ENCODE measurements at regions not wholly inside any gene's neighbourhood (a gene's known extent, or its start where the extent isn't known, plus 50 kb on each side); places are given as distances from the start of the nearest gene placed in this dataset.

DNA sequence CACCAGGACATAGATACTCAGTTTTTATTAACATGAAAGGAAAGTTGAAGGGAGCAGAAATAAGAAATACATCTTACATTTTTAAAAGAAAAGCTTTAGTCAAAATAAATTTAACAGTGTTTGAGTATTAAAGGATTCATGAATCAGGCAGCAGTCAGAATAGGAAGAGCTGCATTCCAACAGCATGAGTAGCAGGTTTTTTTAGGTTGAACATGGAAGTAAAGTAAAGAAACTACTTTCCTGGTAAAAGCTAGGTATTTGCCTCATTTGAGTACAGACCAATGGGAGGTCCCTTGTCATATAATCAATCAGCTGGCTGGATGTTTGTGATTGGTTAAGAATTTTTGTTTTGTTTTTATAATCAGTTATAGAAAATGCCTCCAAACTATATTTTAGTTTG lies 645.9 kb upstream of the INTU start:
- TF ChIP-seq CTCF (IDR thresholded peaks at IDR 0.05), result no peak
- H3K4me1 ChIP-seq, result no peaks in the 10 kb centered on the region
- H3K4me3 ChIP-seq, result no peak overlapping the region
- ATAC-seq, result no peak
- no peaks in the 10 kb centered on the region for H3K27me3 ChIP-seq (ENCODE audit: insufficient read depth in 3 of 3, low read length in 2 of 3)
- no peak for DNase-seq
- H3K27ac ChIP-seq, result no peak overlapping the region
- no peaks in the 10 kb centered on the region for H3K9me3 ChIP-seq
- intact Hi-C loops (cut with DNase I), result no loop called here
- no peaks in the 10 kb centered on the region for H3K36me3 ChIP-seq (ENCODE audit: insufficient read depth in 1 of 2, low read depth in 1 of 2)

DNA sequence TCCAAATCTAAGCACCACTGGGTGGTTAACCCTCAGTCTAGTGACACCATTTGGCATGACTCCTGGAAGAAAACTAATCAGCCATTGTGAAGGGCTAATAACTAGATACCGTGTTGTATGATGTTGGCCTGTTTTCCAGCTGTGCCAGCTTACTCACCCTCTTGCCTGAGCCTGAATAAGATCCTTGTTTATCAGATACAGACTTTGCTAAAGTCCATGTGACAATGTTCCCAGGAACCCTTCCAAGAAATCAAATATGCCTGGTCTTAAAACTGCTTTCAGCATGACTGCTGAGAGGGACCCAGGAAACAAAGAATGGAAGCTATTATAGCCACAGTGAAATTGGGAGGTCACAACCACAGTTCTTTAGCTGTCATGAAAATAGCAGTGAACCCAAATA lies 640.8 kb upstream of the INTU start:
- ATAC-seq, result no peak
- no peaks in the 10 kb centered on the region for H3K36me3 ChIP-seq (ENCODE audit: insufficient read depth in 1 of 2, low read depth in 1 of 2)
- no peaks in the 10 kb centered on the region for H3K27me3 ChIP-seq (ENCODE audit: insufficient read depth in 3 of 3, low read length in 2 of 3)
- H3K4me3 ChIP-seq, result no peak overlapping the region
- H3K4me1 ChIP-seq, result no peaks in the 10 kb centered on the region
- no peak overlapping the region for H3K27ac ChIP-seq
- TF ChIP-seq CTCF (IDR thresholded peaks at IDR 0.05), result no peak
- H3K9me3 ChIP-seq, result no peaks in the 10 kb centered on the region
- intact Hi-C loops (cut with DNase I), result no loop called here
- DNase-seq, result no peak
- WGBS, 3 donors, result 25 to 38% (median 33%) methylated on average over 1 of the region's 1 CpG

GRCh38 chr4:126992910-126993309 lies 639.8 kb upstream of the INTU start:
- WGBS, 3 donors, result 90 to 100% (median 98%) methylated on average over 1 of the region's 1 CpG
- ATAC-seq (no peak), DNase-seq (no peak)
- Histone ChIP-seq H3K4me3 (no peak overlapping the region), H3K27ac (no peak overlapping the region), H3K9me3 (no peaks in the 10 kb centered on the region), H3K4me1 (no peaks in the 10 kb centered on the region), H3K27me3 (ENCODE audit: insufficient read depth in 3 of 3, low read length in 2 of 3) (no peaks in the 10 kb centered on the region), H3K36me3 (ENCODE audit: insufficient read depth in 1 of 2, low read depth in 1 of 2) (no peaks in the 10 kb centered on the region)
- no peak for TF ChIP-seq CTCF (IDR thresholded peaks at IDR 0.05)
- intact Hi-C loops (cut with DNase I), result no loop called here

DNA sequence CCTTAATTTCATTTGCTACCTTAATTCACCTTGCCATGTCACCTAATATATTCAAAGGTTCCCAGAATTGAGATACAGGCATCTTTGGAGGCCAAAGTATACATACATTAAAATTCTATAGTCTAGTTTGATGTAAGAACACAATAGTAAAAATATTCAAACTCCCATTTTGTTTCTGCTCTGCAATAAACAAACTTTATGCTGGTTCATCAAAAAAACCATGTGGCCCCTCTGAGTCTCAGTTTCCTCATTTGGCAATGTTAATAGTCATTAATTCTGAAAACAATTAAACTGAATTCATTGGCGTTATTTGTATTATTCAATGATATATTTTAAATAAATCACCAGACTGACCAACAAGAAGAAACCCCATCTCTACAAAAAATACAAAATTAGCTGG lies 639.4 kb upstream of the INTU start:
- intact Hi-C loops (cut with DNase I), result no loop called here
- DNase-seq, result no peak
- WGBS, 3 donors, result 89 to 98% (median 94%) methylated on average over 1 of the region's 1 CpG
- ATAC-seq, result no peak
- H3K9me3 ChIP-seq, result no peaks in the 10 kb centered on the region
- no peak overlapping the region for H3K27ac ChIP-seq
- H3K27me3 ChIP-seq (ENCODE audit: insufficient read depth in 3 of 3, low read length in 2 of 3), result no peaks in the 10 kb centered on the region
- no peak for TF ChIP-seq CTCF (IDR thresholded peaks at IDR 0.05)
- no peaks in the 10 kb centered on the region for H3K36me3 ChIP-seq (ENCODE audit: insufficient read depth in 1 of 2, low read depth in 1 of 2)
- H3K4me3 ChIP-seq, result no peak overlapping the region
- no peaks in the 10 kb centered on the region for H3K4me1 ChIP-seq

DNA sequence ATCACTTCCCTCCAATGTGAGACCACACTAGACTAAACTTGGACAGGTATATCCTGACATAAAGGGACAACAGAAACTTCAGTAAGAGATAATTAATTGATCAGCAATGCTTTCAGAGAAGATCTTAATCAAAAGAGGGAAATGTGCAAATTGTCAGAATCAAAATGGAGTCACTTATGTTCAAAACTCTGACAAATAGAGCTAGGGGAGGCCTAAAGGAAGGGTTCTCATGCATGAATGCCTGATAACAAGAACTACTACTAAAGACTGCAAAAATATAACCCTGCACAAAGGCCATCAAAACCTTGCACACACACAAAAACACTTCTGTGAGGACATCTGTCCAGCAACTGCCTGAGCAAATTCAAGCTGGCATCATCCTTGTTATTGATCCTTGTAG lies 637.5 kb upstream of the INTU start:
- no peak for TF ChIP-seq CTCF (IDR thresholded peaks at IDR 0.05)
- H3K4me1 ChIP-seq, result no peaks in the 10 kb centered on the region
- H3K27me3 ChIP-seq (ENCODE audit: insufficient read depth in 3 of 3, low read length in 2 of 3), result no peaks in the 10 kb centered on the region
- intact Hi-C loops (cut with DNase I), result no loop called here
- H3K4me3 ChIP-seq, result no peak overlapping the region
- no peaks in the 10 kb centered on the region for H3K36me3 ChIP-seq (ENCODE audit: insufficient read depth in 1 of 2, low read depth in 1 of 2)
- H3K9me3 ChIP-seq, result no peaks in the 10 kb centered on the region
- H3K27ac ChIP-seq, result no peak overlapping the region
- no peak for DNase-seq
- ATAC-seq, result no peak

Data from psoas muscle (tissue), 7 donors.